ENCODE measurements at regions not wholly inside any gene's neighbourhood (a gene's known extent, or its start where the extent isn't known, plus 50 kb on each side); places are given as distances from the start of the nearest gene placed in this dataset.

- TF ChIP-seq CTCF (conservative IDR thresholded peaks at IDR 0.05; ENCODE audit: low read depth in 2 of 2): no peak
- TF ChIP-seq JUNB (IDR thresholded peaks at IDR 0.05; ENCODE audit: unreplicated experiment): no peak
- TF ChIP-seq REST (IDR thresholded peaks at IDR 0.05; ENCODE audit: unreplicated experiment): no peak
Observed at GRCh38 chr2:226310146-226310545, 489.5 kb downstream of the IRS1 start (continued).

- ATAC-seq: no peak
- no peaks in the 10 kb centered on the region for H4K20me1 ChIP-seq (replicated peaks; ENCODE audit: insufficient read depth)
- TF ChIP-seq CTCF (conservative IDR thresholded peaks at IDR 0.05; ENCODE audit: low read depth in 2 of 2) (no peak), EZH2 (IDR thresholded peaks at IDR 0.05; ENCODE audit: low read depth, unreplicated experiment) (no peak), ZNF462 (CRISPR knock-in tag; IDR thresholded peaks at IDR 0.05) (no peak), NANOG (IDR thresholded peaks at IDR 0.05; ENCODE audit: borderline replicate concordance) (no peak), JUNB (IDR thresholded peaks at IDR 0.05; ENCODE audit: unreplicated experiment) (no peak), ETS1 (IDR thresholded peaks at IDR 0.05) (no peak), POLR2AphosphoS5 (IDR thresholded peaks at IDR 0.05; ENCODE audit: low read depth) (no peak), CREB1 (CRISPR knock-in tag; IDR thresholded peaks at IDR 0.05; ENCODE audit: low read depth) (no peak)
Observed at GRCh38 chr2:226308986-226309385, 490.6 kb downstream of the IRS1 start.

More at GRCh38 chr2:226308986-226309385, 490.6 kb downstream of the IRS1 start:
- Histone ChIP-seq H3K4me1 (ENCODE audit: insufficient read depth) (no peaks in the 10 kb centered on the region), H3K4me2 (no peak overlapping the region), H3K27me3 (ENCODE audit: insufficient read depth) (no peaks in the 10 kb centered on the region), H3F3A (replicated peaks; ENCODE audit: low read depth) (no peaks in the 10 kb centered on the region), H3K36me3 (ENCODE audit: insufficient read depth) (no peaks in the 10 kb centered on the region), H3K79me2 (replicated peaks; ENCODE audit: insufficient read depth) (no peaks in the 10 kb centered on the region), H3K9me2 (ENCODE audit: insufficient read depth) (no peaks in the 10 kb centered on the region), H3K4me3 (no peak overlapping the region), H3K27ac (ENCODE audit: low read depth) (no peak overlapping the region), H2AFZ (no peak overlapping the region)
- no peaks in the 10 kb centered on the region for H3K36me3 Mint-ChIP-seq (ENCODE audit: low read depth)
- H3K27ac Mint-ChIP-seq: no peak overlapping the region
- no peaks in the 10 kb centered on the region for H3K4me1 Mint-ChIP-seq
- no peaks in the 10 kb centered on the region for H3K27me3 Mint-ChIP-seq (ENCODE audit: insufficient read depth, low read depth, poor library complexity)
- no peak for DNase-seq (ENCODE audit: low spot score)
- H3K4me3 Mint-ChIP-seq: no peak overlapping the region
- no peaks in the 10 kb centered on the region for H3K9me3 Mint-ChIP-seq
